ENCODE measurements at regions not wholly inside any gene's neighbourhood (a gene's known extent, or its start where the extent isn't known, plus 50 kb on each side); places are given as distances from the start of the nearest gene placed in this dataset.

- TF ChIP-seq EZH2phosphoT487 (IDR thresholded peaks at IDR 0.05; ENCODE audit: unreplicated experiment) (no peak), CTCF (conservative IDR thresholded peaks at IDR 0.05; ENCODE audit: low read depth in 2 of 2) (no peak), CREB1 (CRISPR knock-in tag; IDR thresholded peaks at IDR 0.05; ENCODE audit: low read depth) (no peak), REST (IDR thresholded peaks at IDR 0.05; ENCODE audit: unreplicated experiment) (no peak)
These were observed 314.3 kb upstream of the PRKCQ start (continued) for GRCh38 chr10:6894405-6894804.

GRCh38 chr10:6892864-6893263, 312.8 kb upstream of the PRKCQ start:
- Histone ChIP-seq H3F3A (replicated peaks; ENCODE audit: low read depth) (no peaks in the 10 kb centered on the region), H3K27ac (ENCODE audit: low read depth) (peak overlapping the region; percentile 46), H3K4me3 (0 out of 2 replicates have a peak overlapping the region, but pooled peaks have one; percentile 6), H3K36me3 (ENCODE audit: insufficient read depth) (no peaks in the 10 kb centered on the region), H3K4me2 (peak overlapping the region; percentile 69), H4K20me1 (replicated peaks; ENCODE audit: insufficient read depth) (no peaks in the 10 kb centered on the region), H3K27me3 (ENCODE audit: insufficient read depth) (no peaks in the 10 kb centered on the region), H3K9me2 (ENCODE audit: insufficient read depth) (no peaks in the 10 kb centered on the region), H3K79me2 (replicated peaks; ENCODE audit: insufficient read depth) (no peaks in the 10 kb centered on the region), H3K4me1 (ENCODE audit: insufficient read depth) (peaks cover 13% of the 10 kb centered on the region), H2AFZ (no peak overlapping the region)
- H3K4me1 Mint-ChIP-seq, result peaks cover 23% of the 10 kb centered on the region
- DNase-seq (ENCODE audit: low spot score) (no peak), ATAC-seq (no peak)
- H3K27me3 Mint-ChIP-seq (ENCODE audit: insufficient read depth, low read depth, poor library complexity), result peaks cover 2% of the 10 kb centered on the region
- H3K4me3 Mint-ChIP-seq, result no peak overlapping the region
- no peaks in the 10 kb centered on the region for H3K36me3 Mint-ChIP-seq (ENCODE audit: low read depth)
- no peaks in the 10 kb centered on the region; the same call in 2 of the 3 replicates for H3K9me3 Mint-ChIP-seq
- no peak overlapping the region for H3K27ac Mint-ChIP-seq
- TF ChIP-seq ZNF114 (CRISPR knock-in tag; IDR thresholded peaks at IDR 0.05), result no peak
- no peak for TF ChIP-seq EZH2 (IDR thresholded peaks at IDR 0.05; ENCODE audit: low read depth, unreplicated experiment)
- TF ChIP-seq ETS1 (IDR thresholded peaks at IDR 0.05), result no peak
- TF ChIP-seq STAT1 (IDR thresholded peaks at IDR 0.05; ENCODE audit: unreplicated experiment), result no peak
- TF ChIP-seq POLR2AphosphoS5 (IDR thresholded peaks at IDR 0.05; ENCODE audit: low read depth), result no peak
- TF ChIP-seq JUNB (IDR thresholded peaks at IDR 0.05; ENCODE audit: unreplicated experiment), result no peak
- TF ChIP-seq EZH2phosphoT487 (IDR thresholded peaks at IDR 0.05; ENCODE audit: unreplicated experiment), result no peak
- TF ChIP-seq CTCF (conservative IDR thresholded peaks at IDR 0.05; ENCODE audit: low read depth in 2 of 2), result no peak
- no peak for TF ChIP-seq ZNF331 (CRISPR knock-in tag; IDR thresholded peaks at IDR 0.05; ENCODE audit: low read depth)
- TF ChIP-seq CREB1 (CRISPR knock-in tag; IDR thresholded peaks at IDR 0.05; ENCODE audit: low read depth), result no peak
- no peak for TF ChIP-seq NANOG (IDR thresholded peaks at IDR 0.05; ENCODE audit: borderline replicate concordance)
